Activated CD4-positive, alpha-beta T cell treated with anti-CD3 and anti-CD28 coated beads, Interleukin-10, Interleukin-2, amounts not matched to agents 100 ng/mL and 50 ng/mL, durations not matched to agents 16 hours and 8 hours (primary cell): ENCODE measurements at regions not wholly inside any gene's neighbourhood (a gene's known extent, or its start where the extent isn't known, plus 50 kb on each side); places are given as distances from the start of the nearest gene placed in this dataset.
"Not testable (repeated sequence)": the region's sequence is repeated elsewhere in the genome, so short reads cannot be mapped to it uniquely, and the experiment has no call there.

Source experiments
- DNase-seq: peaks from one replicate; pipeline ENCODE4 v3.0.0-alpha.2; 2020

DNA sequence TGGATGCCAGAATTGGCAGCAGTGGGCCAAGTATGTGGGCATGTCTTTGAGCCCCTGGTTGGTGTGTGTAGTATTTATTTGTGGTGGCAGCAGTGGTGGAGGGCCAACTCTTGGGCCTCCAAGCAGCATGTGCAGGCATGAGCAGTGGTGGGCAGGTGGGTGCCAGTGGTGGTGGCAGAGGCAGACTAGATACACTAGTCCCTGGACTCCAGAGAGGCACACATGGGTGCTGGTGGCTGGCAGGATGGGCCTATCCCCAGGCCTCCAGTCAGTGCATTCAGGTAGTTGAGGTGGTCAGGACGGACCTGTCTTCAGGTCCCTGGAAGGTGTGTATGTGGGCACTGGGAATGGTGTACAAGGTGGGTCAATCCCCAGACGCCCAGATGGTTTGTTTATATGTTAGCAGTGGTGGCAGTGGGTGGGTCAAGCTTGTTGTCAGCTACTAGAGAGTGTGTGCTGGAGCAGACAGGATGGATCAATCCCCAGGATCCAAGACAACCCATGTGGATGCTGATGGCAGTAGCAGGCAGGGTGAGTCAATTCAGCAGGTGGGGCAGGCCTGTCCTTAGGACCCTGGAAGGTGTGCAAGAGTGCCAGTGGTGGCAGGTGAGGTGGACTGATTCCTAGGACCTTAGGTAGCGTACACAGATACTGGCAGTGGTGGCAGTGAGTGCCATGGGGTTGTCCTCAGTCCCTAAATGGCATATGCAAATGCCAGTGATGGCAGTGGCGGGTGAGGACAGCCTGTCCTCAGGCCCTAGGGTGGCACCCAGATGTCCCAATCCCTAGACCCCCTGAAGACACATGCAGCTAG lies 294.3 kb downstream of the RPS24 start:
- no peak for DNase-seq

- DNase-seq: no peak
Measured at GRCh38 chr10:78328592-78329404, 295.1 kb downstream of the RPS24 start.

GRCh38 chr10:78330884-78331283 lies 297.2 kb downstream of the RPS24 start:
- DNase-seq: no peak

DNA sequence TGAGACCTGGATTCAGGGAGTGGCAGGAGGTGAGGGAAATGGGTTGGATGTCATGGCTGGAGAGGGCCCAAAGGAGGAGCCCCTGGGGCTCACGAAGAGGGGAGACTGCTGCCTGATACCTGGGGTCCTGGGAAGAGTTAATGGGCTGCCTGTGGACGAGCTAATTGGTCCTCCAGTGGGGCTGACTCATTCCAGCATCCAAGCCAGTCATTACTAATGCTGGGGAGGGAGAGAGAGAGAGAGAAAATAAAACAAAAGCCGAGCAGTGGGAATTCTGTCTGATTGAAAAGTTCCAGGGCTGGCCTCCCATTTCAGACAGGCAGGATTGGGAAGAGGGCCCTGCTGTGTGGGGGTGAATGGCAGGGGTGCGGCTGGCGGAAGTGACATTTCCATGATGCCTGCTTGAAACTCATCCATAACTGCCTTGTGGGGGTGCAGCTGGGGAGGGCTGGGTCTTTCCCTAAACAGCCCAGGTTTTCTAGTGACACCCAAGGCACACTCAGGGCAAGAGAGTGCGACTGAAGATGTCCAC lies 297.8 kb downstream of the RPS24 start:
- no peak for DNase-seq

DNA sequence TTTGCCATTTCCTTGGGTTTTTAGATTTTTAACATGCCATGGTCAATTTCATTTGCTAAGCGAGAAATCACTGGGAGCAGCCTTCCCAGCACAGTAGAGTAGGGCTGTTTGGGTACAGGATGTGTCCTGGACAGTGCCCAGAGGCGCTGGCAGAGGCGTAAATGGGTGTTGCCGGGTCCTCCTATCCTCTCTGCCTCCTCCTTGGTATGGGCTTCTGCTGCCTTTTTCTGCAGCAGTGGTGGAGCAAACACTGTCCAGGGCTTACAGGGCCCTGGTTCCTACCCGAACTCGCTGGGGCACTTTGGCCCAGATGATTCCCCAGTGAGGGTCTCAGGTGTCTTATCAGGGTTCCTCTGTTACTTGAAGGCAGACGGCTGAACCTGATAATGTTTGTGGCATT lies 298.3 kb downstream of the RPS24 start:
- no peak for DNase-seq

DNA sequence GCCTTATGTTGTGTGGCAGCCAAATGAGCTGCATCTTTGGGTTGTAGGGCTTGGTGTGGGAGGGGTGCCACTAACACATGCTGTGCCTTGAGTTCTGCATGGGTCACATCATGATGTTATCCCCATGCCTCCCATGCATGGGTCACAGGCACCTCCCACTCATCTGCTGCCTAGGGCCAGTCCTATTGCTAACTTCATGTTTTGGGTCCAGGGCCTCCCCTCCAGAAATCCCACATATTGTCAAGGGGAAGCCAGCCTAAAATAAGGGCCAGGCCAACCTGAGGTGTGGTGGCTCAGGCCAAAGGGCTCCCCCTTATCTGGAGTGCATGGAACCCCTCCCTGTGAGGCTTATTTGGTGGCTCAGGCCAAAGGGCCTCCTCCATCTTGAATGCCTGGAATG lies 299.0 kb downstream of the RPS24 start:
- no peak for DNase-seq

GRCh38 chr10:78333362-78334143 lies 299.9 kb downstream of the RPS24 start:
- DNase-seq: no peak

GRCh38 chr10:78335371-78335690 lies 301.7 kb downstream of the RPS24 start:
- DNase-seq: no peak

- no peak for DNase-seq
Measured at GRCh38 chr10:78335691-78336401, 302.2 kb downstream of the RPS24 start.

DNA sequence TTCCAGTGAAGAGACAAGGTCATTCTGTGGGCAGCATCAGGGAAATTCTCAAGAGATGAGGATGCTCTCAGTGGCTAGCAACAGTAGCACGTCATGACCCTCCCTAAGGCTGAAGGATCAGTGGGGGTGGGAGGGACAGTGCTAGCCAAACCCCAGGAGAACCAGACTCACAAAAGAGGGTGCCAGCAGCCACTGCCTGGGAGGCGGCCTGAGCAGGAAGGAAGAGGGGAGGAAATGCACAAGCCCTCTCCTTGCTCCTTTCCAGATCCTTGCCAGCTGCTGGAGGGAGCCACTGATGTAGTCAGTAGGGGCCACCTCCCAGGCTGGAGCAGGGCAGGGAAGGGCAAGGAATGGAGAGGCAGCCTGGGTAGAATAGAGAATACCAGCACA lies 302.7 kb downstream of the RPS24 start:
- no peak for DNase-seq

GRCh38 chr10:78337016-78337415 lies 303.4 kb downstream of the RPS24 start:
- no peak for DNase-seq

- no peak for DNase-seq
Measured at GRCh38 chr10:78337646-78338391, 304.2 kb downstream of the RPS24 start.

DNA sequence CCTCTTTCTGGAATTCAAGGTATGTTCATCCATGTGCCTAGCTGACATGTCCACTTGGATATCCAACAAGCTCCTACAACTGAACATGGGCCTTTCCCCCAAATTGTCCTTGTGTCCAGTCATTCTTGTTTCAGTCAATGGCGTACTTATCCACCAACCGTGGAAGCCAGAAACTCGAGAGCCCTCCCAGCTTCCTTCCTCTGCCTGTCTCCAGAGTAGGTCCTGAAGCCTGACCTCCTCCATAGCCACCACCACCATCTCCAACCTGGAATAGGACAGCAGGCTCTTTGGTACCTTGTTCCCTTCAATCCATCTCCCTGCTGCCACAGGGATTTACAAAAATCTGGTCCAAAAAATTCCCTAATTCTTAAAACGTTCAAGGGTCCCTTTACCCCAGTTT lies 305.1 kb downstream of the RPS24 start:
- no peak for DNase-seq

- DNase-seq: no peak
Measured at GRCh38 chr10:78339251-78339650, 305.6 kb downstream of the RPS24 start.

DNA sequence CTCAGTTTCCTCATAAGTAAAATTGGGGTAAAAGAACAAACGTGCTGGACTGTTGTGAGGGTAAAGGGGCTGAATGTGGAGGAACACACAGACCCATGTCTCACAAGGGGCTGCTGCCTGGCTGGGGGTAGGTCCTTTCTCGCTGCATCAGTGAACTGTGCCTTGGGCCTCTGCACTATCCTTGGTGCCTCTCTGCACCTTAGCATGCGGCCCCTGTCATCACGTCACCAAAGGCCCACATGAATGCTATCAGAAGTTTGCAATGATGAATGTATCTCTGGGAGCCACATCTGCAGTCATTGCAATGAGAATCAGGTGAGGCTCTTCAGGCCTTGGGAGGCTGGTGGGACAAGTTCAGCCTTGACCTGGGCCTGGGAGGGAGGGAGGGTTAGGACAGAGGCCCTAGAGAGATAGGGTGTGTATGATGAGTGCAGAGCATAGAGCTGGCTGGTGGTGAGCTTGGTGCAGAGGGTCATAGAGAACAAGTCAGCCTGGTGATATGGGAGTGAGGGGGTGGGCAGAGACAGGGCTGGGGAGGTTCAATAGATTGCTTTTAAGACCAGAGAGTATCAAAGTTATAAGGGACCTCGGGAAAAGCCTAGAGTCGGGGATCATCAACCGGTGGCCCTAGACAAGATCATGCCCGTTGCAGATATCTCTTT lies 308.4 kb downstream of the RPS24 start:
- DNase-seq: no peak

GRCh38 chr10:78342827-78343653 lies 309.4 kb downstream of the RPS24 start:
- DNase-seq: no peak

GRCh38 chr10:78344257-78344656 lies 310.6 kb downstream of the RPS24 start:
- not testable (repeated sequence) for DNase-seq

DNA sequence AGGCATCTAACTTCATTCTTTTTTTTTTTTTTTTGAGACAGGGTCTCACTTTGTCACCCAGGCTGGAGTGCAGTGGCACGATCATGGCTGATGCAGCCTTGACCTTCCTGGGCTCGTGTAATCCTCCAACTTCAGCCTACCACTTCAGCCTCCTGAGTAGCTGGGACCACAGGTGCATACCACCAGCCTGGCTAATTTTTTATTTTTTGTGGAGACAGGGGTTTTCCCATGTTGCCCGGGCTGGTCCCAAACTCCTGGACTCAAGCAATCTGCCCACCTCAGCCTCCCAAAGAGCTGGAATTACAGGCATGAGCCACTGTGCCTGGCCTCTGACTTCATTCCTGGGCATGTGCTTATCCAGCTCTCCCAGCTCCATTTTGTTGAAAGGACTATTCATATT lies 311.9 kb downstream of the RPS24 start:
- not testable (repeated sequence) for DNase-seq

DNA sequence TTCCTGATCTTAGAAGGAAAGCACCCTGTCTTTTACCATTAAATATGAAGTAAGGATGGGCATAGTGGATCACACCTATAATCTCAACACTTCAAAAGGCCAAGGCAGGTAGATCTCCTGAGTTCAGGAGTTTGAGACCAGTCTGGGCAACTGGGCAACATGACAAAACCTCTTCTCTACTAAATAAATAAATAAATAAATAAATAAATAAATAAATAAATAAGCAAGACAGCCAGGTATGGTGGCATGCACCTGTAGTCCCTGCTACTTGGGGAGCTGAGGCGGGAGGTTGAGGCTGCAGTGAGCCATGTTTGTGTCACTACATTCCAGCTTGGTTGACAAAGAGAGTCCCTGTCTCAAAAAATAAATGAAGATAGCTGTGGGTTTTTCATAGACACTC lies 313.1 kb downstream of the RPS24 start:
- DNase-seq: no peak

DNA sequence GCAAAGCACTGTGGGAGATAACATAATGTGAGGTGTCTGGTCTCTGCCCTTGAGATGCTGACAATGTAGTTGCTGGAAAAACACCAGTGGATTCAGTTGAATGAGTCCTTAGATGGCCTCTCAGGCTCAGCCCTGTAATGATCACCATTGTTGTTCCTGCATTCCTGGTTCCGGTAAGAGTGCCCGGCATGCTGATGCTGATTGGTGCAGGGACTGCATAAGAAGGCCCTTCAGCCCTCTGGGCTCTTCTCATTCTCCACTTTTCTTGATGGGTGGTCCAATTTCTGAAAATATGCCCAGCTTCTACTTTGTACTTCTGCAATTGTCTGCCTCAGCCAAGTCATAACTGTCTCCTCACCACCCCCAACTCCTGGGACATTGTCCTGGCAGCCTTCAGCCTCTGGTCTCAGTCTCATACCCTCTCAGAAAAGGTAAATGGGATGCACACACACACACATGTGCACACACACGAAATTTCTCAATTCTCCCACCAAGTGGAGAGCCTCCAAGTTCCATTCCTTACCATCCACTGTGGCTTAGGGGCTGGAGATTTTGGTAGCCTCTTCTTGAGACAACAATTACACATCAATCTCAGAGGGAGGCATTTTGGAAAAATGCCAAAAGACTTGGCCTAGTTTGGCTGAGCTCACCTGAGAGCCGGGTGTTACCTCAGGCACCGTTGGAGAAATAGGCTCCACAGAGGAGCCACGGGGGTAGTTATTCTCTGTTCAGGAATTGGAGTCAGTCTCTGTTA lies 314.9 kb downstream of the RPS24 start:
- DNase-seq: no peak
